ENCODE measurements at regions not wholly inside any gene's neighbourhood (a gene's known extent, or its start where the extent isn't known, plus 50 kb on each side); places are given as distances from the start of the nearest gene placed in this dataset.

GRCh38 chr5:6235726-6236125, 142.6 kb downstream of the MED10 start:
- DNase-seq: no peak

- no peak for DNase-seq
These were observed 149.8 kb downstream of the MED10 start for GRCh38 chr5:6228257-6229250.

GRCh38 chr5:6225121-6225607, 153.2 kb downstream of the MED10 start:
- no peak for DNase-seq

GRCh38 chr5:6224406-6224805, 153.9 kb downstream of the MED10 start:
- no peak for DNase-seq

GRCh38 chr5:6222899-6223298, 155.4 kb downstream of the MED10 start:
- no peak for DNase-seq

- no peak for DNase-seq
These were observed 156.2 kb downstream of the MED10 start for GRCh38 chr5:6222121-6222520.

- no peak for DNase-seq
These were observed 157.2 kb downstream of the MED10 start for GRCh38 chr5:6221141-6221626.

GRCh38 chr5:6220346-6221088, 157.8 kb downstream of the MED10 start:
- DNase-seq: no peak

- no peak for DNase-seq
These were observed 159.8 kb downstream of the MED10 start for GRCh38 chr5:6218517-6218916.

GRCh38 chr5:6218116-6218515, 160.2 kb downstream of the MED10 start:
- no peak for DNase-seq

GRCh38 chr5:6216471-6217075, 161.8 kb downstream of the MED10 start:
- DNase-seq: no peak

- DNase-seq: no peak
These were observed 162.5 kb downstream of the MED10 start for GRCh38 chr5:6215891-6216290.

GRCh38 chr5:6212244-6212643, 166.1 kb downstream of the MED10 start:
- DNase-seq: no peak

GRCh38 chr5:6206501-6206900, 171.8 kb downstream of the MED10 start:
- DNase-seq: no peak

GRCh38 chr5:6202968-6203365, 175.4 kb downstream of the MED10 start:
- no peak for DNase-seq

- no peak for DNase-seq
These were observed 176.0 kb downstream of the MED10 start for GRCh38 chr5:6202149-6202967.

GRCh38 chr5:6201631-6202030, 176.7 kb downstream of the MED10 start:
- DNase-seq: no peak

GRCh38 chr5:6198531-6198930, 179.8 kb downstream of the MED10 start:
- DNase-seq: no peak

GRCh38 chr5:6197427-6197826, 180.9 kb downstream of the MED10 start:
- no peak for DNase-seq

GRCh38 chr5:6195711-6196358, 182.5 kb downstream of the MED10 start:
- no peak for DNase-seq

GRCh38 chr5:6194906-6195612, 183.3 kb downstream of the MED10 start:
- no peak for DNase-seq

Data from activated CD4-positive, CD25-positive, alpha-beta regulatory T cell (primary cell).